GM18861 (cell line): ENCODE measurements at regions not wholly inside any gene's neighbourhood (a gene's known extent, or its start where the extent isn't known, plus 50 kb on each side); places are given as distances from the start of the nearest gene placed in this dataset.

Experiments
- ATAC-seq: cut with Tn5 transposase; IDR thresholded peaks from one replicate; pipeline ENCODE4 v1.9.1; 2021; ENCODE audit not compliant: unreplicated experiment

DNA sequence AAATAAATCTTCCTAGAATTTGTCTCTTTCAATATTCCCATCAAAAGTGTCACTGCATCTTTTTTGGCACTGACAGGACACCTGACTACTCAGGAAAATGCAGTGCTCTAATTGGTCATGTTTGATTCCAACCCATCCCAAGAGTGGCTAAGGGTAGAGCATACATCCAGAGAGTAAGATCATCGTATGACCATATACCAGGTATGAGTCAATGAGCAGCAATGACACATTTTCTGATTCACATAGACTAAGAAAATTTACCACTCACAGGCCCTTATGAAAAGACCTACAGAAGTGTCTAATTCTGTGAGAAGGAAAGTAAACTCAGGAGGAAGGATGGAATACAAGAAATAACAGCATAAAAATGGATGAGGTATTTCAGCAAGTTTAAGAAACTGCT lies 434.2 kb downstream of the ZIC1 start:
- ATAC-seq, result no peak

DNA sequence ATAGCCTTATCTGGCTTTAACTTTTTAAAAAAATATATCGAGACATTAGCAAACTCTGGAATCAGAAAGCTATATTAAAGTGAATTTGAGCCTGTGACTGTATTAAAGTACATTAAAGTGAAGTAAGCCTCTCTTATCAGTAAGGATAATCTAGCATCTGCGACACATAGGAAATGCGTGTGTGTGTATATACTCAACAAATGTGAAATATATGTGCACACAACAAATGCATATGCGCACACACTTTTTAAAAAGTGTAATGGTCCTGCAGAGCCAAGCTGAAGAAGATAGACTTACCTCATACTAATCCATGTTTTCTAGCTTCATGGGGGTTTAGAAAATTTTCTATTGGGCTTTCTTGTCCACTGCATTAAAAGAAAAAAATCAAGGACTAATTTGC lies 437.1 kb downstream of the ZIC1 start:
- ATAC-seq, result no peak

DNA sequence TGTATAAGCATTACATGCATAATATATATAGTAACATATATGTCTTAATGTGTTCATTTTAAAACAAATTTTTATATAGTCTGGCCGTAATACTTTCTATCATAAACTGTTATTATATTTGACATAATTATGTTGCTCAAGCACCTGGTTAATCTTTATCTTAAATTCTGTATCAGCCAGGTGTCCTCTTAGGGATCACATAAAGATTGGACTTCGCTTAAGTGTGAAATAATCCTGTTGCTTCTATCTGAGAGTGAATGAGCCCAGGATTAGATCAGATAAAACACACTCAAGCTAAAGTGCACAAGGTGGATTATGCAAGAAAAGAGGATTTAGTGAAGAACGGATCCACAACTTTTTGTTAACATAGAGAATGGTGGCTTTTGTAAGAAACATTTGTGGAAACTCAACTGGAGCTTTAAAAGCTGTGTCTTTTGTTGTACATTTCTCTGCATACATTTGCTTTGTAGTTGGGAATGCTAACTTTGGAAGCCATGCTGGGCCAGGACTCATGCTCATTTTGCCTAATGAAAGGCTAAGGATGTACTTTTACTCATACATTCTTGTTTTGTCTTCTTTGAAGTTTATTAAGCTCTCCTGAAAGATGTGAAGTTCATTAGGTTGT lies 437.8 kb downstream of the ZIC1 start:
- no peak for ATAC-seq

DNA sequence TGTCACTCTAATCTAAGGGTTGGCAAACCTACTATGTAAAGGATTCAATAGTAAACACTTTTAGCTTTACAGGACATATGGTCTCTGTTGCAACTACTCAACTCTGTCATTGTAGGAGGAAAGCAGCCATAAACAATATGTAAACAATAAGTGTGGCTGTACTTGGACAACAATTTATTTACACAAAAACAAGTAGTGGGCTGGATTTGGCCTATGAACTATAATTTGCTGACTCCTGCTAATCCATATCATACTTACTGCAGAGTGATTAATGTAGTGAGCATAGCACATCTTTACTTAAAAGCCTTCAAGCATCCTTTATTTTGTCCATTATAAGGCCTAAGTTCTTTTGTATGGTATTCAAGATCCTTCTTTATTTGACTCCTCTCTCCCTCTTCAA lies 441.9 kb downstream of the ZIC1 start:
- ATAC-seq, result no peak

DNA sequence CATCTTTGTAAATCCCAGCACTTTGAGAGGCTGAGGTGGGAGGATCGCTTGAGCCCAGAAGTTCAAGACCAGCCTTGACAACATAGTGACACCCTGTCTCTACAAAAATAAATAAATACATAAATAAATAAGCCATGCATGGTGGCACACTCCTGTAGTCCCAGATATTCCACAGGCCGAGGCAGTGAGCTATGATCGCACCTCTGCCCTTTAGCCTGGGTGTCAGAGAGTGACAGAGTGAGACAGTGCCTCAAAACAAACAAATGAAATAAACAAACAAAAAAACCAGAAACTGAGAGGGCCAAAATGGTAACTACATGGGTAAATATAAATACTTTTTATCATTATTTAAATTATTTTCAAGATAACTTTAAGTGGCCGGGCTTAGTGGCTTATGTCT lies 445.4 kb downstream of the ZIC1 start:
- no peak for ATAC-seq

DNA sequence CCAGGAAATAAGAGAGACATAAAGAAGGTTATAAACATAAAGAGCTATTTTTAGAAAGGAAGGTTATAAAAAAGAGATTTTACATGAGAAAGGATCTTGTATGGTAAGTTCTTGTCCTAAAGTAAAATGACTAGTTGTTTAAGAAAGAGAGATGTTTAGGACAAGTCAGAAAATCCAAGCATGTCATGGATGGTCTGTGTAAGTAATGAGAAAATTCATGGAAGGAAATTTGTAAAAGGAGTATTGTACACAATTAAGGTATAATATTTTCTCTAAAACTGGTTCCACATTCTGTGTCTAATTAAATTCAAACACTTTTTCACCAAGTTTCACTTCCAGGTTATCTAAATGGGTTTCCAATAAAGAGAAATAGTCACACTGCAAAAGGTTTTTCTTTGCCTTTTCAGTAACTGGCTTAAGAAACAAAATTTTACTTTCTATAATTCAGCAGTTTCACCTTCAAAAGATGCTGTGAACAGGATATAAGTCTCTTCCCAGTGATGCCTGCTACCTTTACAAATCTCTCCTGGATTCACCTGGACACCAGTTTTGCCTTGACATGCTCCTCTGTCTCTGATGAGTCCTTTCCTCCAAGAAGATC lies 455.7 kb downstream of the ZIC1 start:
- ATAC-seq, result no peak

DNA sequence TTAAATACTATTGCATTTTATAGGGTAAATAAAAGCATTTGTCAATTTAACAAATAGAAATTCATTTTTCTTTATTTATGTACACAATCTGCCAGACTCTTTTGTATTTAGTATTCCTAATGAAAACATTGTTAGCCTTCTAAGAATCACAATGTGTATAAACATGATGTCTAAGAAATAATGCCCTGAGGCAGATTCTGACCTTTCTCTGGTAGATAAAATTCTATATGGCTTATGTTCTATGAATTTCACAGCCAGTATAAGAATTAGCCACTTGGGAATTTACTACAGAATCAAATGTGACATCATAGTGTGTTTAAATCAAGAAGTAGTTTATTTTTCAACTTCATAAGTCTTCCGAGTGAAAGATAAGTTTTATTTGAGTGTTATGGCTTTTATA lies 457.4 kb downstream of the ZIC1 start:
- ATAC-seq, result no peak

DNA sequence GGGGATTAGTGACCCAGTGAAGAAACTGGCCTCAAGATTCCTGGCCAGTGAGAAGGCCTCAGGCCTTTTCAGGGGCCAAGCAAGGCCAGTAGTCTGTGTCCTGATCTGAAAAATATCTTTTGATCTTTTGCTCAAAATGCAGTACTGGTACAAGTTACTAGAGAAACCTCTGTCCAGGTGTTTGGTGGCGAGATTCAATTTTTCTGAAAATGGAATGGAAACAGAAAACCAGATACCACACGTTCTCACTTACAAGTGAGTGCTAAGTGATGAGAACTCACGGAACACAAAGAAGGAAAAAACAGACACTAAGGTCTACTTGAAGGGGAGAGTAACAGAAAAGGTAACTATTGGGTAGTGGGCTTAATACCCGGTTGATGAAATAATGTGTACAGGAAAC lies 463.4 kb downstream of the ZIC1 start:
- ATAC-seq, result no peak

DNA sequence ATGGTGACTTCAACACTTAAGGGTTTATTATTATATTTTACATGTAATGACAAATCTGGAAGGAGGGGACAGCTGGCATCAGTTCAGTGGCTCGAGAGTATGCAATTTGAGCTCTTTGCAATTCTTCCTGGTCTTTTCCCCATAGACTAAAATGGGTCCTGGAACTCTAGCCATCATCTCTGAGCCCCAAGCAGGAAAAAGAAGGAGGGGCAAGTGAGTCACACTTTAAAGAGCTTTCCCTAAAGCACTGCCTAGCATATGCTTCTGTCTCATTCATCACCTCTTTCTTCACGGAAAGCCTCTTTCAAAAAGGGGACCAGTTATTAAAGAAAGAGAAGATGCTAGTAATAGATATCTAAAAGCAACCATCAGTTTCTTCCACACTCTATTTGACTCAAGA lies 466.3 kb downstream of the ZIC1 start:
- ATAC-seq, result no peak

DNA sequence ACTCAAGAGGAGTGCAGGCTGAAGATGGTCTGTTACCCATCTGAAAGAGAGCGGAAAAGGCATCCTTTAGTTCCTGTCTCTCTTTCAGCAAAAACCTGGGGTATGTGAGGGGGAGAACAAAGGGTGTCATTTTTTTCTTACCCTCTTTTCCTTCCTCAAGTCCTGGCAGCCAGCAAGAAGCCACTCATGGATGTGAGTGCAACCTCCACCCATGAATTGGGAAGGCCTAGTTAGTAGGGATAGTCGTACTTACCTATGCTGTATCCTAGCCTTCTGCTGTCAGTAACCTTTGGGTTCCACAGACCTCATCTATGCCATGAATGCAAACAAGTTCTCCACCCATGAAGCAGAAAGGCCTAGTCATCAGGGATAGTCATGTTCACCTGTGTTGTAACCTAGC lies 472.8 kb downstream of the ZIC1 start:
- no peak for ATAC-seq

DNA sequence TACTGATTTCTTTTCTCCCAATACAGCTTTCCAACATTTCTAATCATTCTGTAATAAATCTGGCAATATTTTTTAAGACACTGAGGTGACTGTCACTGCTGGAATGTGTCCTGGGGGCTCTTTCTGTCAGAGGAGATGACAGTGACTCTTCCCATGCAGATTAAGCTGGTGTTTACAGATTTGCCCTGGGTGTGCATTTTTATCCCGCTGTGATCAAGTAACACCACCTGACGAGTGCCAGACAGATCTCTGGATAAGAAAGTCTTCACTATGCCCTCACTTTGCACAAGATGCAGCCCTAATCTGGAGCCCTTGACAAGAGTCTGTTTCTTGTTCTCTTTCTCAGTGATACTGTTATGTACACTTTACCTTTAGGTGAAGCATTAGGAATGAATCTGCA lies 477.7 kb downstream of the ZIC1 start:
- ATAC-seq, result no peak

DNA sequence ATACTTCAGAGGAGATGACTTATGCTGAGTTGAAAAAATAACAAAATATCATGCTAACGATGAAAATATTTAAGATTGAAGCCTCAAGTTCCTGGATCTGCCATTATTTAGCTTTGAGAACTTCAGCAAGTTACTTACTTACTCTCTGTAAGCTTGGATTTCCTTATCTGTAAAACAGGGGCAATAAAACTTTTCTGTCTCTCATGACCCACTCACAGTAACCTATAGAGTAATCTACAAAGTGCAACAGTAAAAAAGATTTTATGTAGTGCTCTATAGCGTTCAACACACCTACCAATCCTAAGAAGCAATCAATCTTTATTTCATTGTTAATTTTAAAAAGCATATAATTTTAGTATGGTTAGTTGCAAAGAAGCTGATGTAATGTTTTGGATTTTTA lies 478.6 kb downstream of the ZIC1 start:
- ATAC-seq, result no peak

DNA sequence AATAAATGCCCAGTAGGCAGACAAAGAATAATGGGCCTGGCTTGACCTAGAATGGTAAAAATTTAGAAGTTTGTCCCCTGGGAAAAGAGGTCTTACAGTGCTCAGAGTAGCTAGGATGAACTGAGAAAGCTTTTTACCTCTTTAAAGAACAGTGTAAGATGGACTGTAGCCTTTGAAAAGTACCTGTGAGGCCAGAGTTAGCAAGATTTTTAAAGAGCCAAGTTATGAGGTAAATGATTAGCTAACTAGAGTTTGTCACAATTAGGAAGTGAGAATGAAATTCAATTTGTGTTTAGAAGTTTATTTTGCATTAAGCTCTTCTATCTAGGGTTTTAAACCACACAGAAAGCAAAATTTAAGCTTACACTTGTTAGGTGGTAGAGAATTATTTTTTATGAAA lies 480.9 kb downstream of the ZIC1 start:
- ATAC-seq, result peak; percentile 98

DNA sequence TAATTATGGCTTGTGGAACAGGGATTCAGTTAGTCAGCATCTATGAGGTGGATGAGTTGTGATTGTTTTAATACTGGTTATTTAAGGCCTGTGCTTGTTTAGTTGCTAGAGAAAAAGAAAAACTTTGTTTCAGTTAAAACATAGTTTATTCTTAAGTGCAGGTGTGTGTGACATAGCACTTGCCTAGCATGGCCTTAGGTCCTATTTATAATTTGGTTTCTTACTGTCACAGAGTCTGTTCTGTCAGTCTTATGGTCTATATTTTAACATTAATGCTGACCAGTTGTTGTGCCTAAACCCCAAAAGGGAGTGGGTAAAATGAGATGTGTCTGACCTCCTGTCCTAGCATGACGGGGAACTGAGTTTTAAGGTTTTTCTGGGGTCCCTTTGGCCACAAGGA lies 486.3 kb downstream of the ZIC1 start:
- ATAC-seq, result no peak

DNA sequence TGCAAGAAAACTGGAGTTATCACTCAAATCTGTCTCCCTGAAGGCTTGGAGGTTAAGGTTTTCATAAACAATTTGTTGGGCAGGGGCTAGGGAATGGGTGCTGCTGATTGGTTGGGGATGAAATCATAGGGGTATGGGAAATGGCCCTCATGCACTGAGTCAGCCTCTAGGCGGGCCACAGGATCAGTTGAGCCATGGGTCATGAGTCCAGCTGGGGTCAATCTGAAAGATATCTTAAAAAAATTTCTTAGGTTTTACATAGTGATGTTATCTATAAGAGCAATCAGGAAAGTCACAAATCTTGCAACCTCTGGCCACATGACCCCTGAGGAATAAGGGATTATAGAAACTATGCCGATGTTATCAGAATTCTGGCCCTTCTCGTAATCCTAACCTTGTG lies 491.7 kb downstream of the ZIC1 start:
- ATAC-seq, result no peak

DNA sequence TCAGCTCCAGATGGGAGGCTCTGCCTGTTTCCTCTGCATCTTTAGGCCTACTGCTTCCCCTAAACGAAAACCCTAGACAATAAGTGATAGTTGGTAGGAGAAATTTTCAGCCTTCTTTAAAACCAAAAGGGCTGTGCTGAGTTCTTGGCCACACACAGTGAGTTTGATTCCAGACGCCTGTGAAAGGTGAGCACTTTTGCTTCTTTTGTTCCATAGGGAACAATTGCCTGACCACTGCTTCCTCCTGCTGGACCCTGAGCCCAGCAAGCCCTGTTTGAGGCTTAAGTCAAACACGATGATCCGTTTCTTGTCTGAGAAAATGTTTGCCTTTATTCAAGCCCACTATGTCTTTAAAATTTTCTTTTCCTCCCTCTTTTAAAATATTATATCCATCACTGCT lies 493.9 kb downstream of the ZIC1 start:
- no peak for ATAC-seq

DNA sequence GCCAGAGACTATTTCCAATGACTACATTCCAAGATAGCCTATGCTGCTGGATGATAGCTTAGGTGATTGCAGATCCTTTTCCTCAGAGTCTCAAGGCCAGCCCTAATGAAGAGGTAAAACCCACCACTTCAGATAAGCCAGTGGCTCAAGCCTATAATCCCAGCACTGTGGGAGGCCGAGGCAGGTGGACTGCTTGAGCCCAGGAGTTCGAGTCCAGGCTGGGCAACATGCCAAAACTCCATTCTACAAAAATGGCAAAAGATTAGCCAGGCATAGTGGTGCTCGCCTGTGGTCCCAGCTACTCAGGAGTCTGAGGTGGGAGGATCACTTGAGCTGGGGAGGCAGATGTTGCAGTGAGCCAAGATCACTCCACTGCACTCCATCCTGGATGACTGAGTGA lies 495.3 kb downstream of the ZIC1 start:
- ATAC-seq, result no peak

DNA sequence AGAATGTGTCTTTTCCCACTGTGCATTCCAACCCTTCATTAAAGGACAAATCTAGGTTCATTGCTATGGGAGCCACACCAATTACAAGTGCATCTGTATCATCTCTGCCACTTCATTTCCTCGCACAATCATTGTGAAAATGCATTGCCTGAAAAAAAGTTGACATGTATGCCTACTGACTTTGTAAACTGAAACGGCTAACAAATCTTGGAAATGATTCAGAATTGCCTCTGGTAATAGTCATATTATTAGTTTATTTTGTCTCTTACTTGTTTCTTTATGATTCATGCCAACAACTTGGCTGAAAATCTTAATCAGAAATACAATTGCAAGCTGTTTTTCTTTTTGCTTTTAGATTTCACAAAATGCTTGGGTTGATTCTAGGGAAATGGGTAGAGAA lies 497.1 kb downstream of the ZIC1 start:
- no peak for ATAC-seq

DNA sequence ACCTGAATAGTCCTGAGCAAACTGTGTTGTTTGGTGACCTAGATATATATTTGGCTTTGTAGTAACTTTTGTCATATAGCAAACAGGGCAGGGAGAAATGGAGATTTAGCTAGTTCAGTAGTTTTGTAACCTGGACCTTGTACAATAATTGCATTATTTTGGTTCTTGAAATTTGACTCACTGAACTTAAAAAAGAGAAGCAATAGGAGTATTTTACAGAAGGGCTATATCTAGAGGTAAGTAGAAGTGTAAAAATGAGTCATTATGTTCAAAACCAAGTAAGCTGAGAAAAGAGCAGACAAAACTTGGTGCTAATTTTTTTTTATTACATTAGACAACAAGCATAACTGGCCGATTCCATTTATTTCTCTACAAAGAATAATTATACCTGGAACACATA lies 505.4 kb downstream of the ZIC1 start:
- ATAC-seq, result peak; percentile 64

DNA sequence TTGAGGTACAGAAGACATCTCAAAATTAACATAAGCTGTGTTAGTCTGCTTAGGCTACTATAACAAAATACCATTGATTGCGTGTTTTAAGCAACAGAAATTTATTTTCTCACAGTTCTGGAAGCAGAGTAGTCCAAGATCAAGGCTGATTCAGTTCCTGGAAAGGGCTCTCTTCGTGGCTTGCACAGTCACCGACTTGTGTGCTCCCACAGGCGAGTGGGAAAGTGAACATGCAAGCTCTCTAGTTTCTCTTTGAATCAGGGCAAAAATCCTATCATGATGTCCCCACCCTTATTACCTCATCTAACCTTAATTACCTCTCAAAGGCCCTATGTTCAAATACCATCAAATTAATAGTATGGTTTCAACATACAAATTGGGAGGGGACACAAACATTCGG lies 505.9 kb downstream of the ZIC1 start:
- peak; percentile 32 for ATAC-seq

DNA sequence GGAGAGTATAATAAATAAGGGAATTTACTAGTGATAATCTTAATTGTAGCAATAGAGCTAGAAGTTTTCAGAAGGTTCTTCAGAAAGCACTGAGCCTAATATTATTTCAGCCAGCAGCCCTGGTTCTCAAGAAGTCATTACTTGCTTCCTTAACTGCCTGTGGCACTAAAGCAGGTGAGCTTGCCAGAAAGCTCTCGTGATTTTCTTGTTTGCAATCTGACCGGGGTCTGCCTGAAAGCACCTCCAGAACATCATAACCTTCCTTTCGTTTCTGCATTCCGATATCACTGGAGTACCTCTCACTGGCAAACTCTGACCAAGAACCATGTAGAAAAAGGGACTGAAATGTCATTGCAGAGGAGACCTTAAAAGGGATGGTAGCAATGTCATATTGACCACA lies 510.3 kb downstream of the ZIC1 start:
- ATAC-seq, result no peak

DNA sequence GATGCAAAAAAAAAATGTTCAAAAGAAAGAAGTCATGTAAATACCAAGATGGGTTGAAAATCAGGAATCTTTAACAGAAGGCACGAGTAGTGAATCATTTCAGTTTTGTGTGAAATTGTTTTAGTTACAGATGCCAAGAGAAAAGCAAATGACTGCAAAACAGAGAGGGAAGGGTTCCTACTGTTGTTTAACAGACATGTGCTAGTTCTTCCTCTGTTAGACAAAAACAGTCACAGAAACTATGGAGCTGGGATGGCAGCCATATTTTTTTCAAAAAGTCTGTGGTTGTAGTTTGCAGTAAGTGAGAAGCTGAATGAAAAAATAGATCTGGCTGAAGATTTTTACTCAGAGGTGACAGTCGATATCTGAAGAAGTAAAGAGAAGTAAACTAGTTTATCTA lies 511.9 kb downstream of the ZIC1 start:
- no peak for ATAC-seq

DNA sequence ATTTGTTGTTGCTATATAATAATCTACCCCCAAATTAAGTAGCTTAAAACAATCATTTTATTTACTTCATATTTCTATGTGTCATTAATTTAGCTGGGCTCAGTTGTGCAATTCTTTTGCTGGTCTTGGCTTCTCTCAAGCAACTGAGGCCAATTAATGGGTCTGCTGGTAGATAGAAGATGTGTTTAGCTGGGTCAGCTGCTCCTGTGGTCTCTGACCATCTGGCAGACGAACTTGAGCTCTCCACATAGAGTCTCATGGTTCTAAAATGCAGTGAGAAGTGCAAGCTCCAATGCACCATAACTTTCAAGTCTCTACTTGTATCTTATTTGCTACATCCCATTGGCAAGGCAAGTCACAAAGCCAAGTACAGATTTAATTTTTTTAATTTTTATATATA lies 515.6 kb downstream of the ZIC1 start:
- no peak for ATAC-seq
